Breast epithelium (tissue), 3 donors: ENCODE measurements at regions not wholly inside any gene's neighbourhood (a gene's known extent, or its start where the extent isn't known, plus 50 kb on each side); places are given as distances from the start of the nearest gene placed in this dataset.

ENCODE experiments used
- POLR2A ChIP-seq: fragments of 450-650 bp; IDR thresholded peaks from one replicate; pipeline ENCODE4 v1.6.1; 2016; ENCODE audit warnings: antibody characterized with exemption, mild to moderate bottlenecking, moderate library complexity
- POLR2AphosphoS5 ChIP-seq, 3 donors: sonication (generic); formaldehyde crosslinking; IDR thresholded peaks; one replicate each; pipeline ENCODE4 v1.6.1; 2017; ENCODE audit warnings: antibody characterized with exemption in 3 of 3

- no peak for TF ChIP-seq POLR2A
- TF ChIP-seq POLR2AphosphoS5 (IDR thresholded peaks at IDR 0.05), result peak; percentile 66 to 82 (median 76)
Observed at GRCh38 chr2:19120941-19121750, 237.3 kb downstream of the OSR1 start.
